Stimulated activated CD4-positive, alpha-beta T cell treated with anti-CD3 and anti-CD28 coated beads, Interleukin-12 subunit alpha, Interleukin-12 subunit beta, amount 100 ng/mL, for 48 hours (primary cell): ENCODE measurements at regions not wholly inside any gene's neighbourhood (a gene's known extent, or its start where the extent isn't known, plus 50 kb on each side); places are given as distances from the start of the nearest gene placed in this dataset.

Source experiments
- DNase-seq, 3 donors: peaks; one replicate each; pipeline ENCODE4 v3.0.0-alpha.2; 2020; ENCODE audit warnings: low read depth in 2 of 3, low spot score in 1 of 3

- DNase-seq, result no peak
These were observed 149.5 kb upstream of the SASH1 start for GRCh38 chr6:148193063-148193680.

GRCh38 chr6:148195511-148195910, 147.1 kb upstream of the SASH1 start:
- no peak for DNase-seq

GRCh38 chr6:148199584-148199983, 143.1 kb upstream of the SASH1 start:
- DNase-seq, result no peak

- DNase-seq, result no peak
These were observed 142.3 kb upstream of the SASH1 start for GRCh38 chr6:148200293-148200692.

- no peak for DNase-seq
These were observed 141.9 kb upstream of the SASH1 start for GRCh38 chr6:148200781-148201180.

- DNase-seq, result no peak
These were observed 139.2 kb upstream of the SASH1 start for GRCh38 chr6:148203281-148203925.

DNA sequence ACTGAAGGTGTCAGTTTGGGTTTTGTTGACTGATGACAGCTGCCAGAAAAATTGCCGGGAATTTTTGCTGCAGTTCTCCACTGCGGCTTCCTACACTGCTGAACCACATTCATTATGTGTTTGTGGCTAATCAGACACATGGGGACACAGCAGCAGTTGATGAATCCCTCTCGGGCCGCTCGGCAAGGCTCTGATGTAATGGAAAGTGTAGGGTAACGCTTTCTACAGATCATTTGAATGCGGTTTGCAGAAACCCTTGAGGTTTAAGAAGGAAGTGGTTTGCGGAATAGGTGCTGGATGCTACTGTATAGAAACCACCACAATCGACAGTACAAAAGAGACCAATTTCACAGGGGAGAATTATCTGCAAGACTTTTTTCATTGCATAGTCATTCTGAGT, 138.7 kb upstream of the SASH1 start:
- DNase-seq, result peak; percentile 48 to 55 (median 53)

DNA sequence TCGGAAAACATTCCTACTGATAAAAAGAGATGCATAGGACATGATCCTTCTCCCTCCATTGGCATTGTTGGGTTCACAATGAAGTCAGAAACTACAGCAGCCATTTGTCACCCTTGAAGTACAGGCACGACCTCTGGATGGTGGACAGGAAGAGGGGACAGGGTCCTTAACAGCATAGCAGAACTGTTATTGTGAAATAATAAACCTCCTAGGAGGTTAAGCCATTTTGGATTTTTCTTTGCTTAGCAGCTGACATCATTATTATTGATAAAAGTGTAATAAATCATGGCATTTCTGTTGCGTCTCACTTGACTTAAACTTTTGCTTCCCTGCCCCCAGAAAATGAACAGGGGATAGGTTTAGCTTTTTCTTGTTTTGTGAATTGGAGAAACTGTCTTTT, 134.3 kb upstream of the SASH1 start:
- no peak for DNase-seq

DNA sequence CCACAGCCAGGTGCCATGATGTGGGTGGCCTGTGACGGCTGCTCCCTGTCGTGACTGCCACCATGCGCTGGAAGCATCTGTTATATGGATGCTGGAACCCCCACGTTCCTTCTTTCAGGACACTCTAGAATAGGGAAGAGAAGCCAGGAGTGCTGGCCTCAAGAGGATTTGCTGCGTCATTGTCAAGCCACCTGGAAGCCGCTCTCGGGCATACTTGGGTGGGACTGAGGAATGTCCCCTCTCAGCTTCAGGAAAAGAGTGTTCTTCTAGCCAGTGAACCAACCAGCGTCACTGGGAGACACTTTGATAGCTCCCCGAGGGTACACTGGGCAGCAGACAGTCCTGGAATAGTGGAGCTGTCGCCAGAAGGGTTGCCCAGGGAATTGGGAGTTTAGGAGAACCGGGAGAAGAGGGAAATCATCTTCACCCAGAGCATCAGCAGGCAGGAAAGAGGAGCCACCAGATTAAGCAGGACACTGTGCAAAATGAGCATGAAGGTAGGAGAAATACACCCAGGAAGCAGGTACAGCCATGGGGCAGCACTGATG, 130.8 kb upstream of the SASH1 start:
- no peak for DNase-seq

- no peak for DNase-seq
These were observed 130.3 kb upstream of the SASH1 start for GRCh38 chr6:148212366-148212765.

DNA sequence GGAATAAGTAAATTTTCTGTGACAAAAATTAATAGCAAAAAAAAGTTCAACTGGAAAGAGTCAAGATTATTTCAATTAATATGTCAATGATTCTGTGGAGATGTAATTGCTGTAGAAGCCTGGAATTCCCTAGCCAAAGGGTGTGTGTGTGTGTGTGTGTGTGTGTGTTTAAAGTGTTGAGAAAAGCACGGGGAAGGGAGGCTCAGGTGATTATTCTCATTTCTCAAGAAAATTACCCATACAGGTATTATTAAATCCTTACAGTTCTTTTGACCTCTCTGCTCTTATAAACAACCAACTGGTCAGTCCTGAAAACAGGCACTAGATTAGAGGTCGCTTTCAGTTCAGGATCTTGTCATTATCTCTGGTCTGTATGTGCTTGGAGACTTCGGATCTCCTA, 129.3 kb upstream of the SASH1 start:
- DNase-seq, result no peak

DNA sequence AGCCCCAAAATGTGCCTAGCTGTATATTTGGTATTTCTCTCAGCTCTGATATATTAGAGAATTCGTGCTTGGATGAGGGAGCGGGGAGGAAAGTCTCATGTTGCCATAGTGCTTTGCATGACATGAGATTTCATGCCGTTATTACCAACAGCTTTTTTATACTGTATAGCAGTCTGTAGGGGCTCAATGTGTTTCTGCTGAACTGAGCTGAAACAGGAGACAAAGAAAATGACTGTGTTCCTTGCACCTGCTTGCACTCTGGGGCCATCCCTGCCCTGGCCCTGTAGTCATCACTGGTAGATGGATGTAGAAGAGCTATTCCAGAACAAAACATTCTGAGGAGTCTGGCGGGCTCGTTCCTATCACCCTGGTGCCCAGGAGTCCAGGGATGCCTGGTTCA, 128.0 kb upstream of the SASH1 start:
- DNase-seq, result no peak

DNA sequence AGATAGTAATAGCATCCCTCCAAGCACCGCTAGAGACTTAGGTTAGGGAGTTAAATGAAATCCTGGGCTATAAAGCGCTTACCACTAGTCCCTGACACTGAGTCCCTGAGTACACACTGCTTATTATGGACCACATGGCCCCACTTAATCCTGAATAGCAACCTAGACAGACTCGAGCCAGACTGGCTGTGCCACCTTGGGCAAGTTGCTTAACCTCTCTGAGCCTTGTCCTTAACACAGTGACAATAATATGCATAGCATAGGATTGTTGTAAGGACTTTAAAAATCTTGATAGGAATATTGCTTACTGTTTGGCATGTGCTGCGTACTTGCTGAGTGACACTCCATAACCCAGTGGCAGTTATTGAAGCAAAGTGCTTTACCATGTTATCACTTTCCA, 125.6 kb upstream of the SASH1 start:
- no peak for DNase-seq

- DNase-seq, result no peak
These were observed 124.7 kb upstream of the SASH1 start for GRCh38 chr6:148217921-148218320.

DNA sequence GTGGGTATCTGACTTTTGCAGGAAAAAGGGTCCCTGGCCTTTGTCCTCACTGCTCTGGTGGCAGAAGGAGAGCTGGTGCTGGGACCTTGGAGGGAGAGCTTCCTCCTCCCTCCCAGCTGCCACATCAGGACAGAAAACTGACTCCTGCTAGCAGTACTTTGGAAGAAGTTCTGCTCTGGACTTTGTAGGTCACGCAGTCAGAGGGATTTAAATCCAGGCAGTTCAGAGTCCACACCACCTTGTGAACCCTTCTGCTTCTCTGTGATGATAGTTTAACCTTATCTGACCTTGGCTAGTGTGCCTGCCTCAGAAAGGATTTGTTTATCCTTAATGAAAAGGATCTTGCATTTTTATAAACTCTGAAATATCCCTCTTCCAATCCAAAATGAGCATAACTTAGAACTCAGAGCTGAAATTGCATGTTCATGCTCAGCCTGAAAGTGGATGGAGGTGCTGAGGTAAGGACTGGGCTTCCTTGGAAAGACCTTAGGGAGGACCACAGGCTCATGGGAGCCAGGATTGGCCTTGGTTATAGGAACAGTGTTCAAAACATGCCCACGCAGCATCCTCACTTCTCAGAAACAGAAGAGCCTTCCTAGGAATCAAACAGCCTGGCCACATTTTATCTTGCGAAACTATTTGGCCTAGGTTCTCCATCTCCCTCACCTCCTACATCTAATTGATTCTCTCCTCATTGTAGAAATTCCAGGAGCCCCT, 123.9 kb upstream of the SASH1 start:
- DNase-seq, result no peak

GRCh38 chr6:148221196-148221979, 121.2 kb upstream of the SASH1 start:
- DNase-seq, result no peak

GRCh38 chr6:148222376-148222775, 120.3 kb upstream of the SASH1 start:
- no peak for DNase-seq

GRCh38 chr6:148222846-148223245, 119.8 kb upstream of the SASH1 start:
- no peak for DNase-seq

DNA sequence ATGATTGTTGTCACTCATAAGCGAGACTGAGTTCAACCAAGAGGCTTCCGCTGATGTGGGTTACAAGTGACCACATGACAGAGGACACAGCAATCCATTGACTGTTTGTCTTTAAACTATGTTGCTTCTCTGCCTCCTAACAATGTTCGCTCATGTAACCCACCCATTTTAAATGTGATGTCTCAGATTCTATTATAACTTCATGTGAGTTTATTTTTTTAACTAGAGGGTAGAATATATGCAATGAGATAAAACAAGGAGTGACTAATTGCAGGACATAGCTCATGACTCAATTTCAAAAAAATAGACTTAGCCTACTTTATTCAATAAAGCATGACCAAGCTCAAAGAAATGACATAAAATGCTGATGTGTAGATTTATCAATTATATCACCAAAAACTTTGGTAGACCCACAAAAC, 119.2 kb upstream of the SASH1 start:
- no peak for DNase-seq

DNA sequence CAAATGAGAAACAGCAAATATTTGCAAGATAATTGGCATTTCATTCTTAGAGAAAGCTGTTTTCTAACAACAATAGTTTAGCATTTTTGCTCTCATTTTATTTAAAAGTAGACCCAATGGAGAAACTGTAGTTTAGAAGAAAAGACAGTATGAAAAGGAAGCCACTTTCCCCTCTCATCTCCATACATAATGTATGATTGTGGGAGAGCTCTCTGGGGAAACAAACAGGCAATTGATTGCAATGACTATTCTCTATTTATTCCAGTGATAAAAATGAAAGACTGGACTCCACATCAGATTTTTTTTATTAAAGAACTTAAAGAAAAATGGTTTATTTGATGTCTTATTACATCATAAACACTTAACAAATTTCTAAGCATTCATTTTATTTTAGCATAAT, 116.8 kb upstream of the SASH1 start:
- DNase-seq, result no peak

DNA sequence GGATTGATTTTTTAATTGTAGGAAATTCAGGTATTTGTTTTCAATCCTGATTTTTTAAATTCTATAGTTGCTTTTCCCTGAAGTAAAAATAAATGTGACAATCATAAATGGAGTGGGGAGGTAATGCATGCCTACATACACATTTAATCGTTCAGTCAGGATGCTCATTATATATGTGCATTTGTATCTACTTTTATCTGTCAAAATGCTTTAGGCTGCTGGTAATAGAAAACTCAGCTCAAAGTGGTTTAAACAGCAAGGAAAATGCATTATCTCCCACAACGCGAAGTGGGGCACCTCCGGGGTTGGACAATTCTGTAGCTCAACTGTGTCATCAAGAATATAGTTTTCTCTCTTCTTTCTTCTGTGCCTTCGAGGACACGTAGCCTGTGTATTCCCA, 116.4 kb upstream of the SASH1 start:
- DNase-seq, result no peak

DNA sequence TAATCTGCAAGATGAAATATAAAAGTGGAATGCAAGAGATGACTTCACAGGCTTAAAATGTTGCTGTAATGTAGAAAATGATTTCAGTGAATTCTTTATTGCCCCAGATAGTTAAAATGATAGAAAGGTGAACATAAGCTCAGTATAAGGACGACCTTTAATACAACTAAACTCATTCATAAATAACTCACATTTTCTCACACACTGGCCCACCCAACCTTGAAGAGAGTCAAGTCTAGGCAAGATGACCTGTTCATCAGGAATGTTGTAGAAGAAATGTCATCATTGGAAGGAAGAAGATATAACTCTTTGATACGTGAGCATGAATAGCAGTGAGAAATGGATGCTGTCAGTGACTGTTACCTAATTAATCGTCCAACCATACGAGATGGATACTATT, 111.1 kb upstream of the SASH1 start:
- no peak for DNase-seq
